HL-60 (cell line): ENCODE measurements at regions not wholly inside any gene's neighbourhood (a gene's known extent, or its start where the extent isn't known, plus 50 kb on each side); places are given as distances from the start of the nearest gene placed in this dataset.

ENCODE experiments used
- DNase-seq, 2 experiments: peaks; one replicate each; pipeline ENCODE4 v3.0.0-alpha.2; 2010 to 2020; ENCODE audit warnings: low read depth in 1 of 2, low spot score in 1 of 2
- H3K27ac ChIP-seq: fragments of 250-450 bp; sonication (Bioruptor Pico); replicated peaks from 2 replicates; pipeline ENCODE4 v1.5.1; 2020; ENCODE audit warnings: mild to moderate bottlenecking, moderate library complexity
- H3K27me3 ChIP-seq: fragments of 250-450 bp; sonication (Bioruptor Pico); 2 replicates; pipeline ENCODE4 v1.5.1; 2021; ENCODE audit warnings: mild to moderate bottlenecking, moderate library complexity; ENCODE audit not compliant: insufficient read depth, poor library complexity, severe bottlenecking
- H3K4me3 ChIP-seq: replicated peaks from 2 replicates; pipeline ENCODE4 v1.5.1; 2011; ENCODE audit warnings: mild to moderate bottlenecking, control low read depth, low read length; ENCODE audit not compliant: insufficient read depth
- CTCF ChIP-seq: IDR thresholded peaks from one replicate; pipeline ENCODE4 v1.5.1; 2011; ENCODE audit warnings: low read length, control low read depth, inconsistent platforms; ENCODE audit not compliant: insufficient read depth
- GABPA ChIP-seq: IDR thresholded peaks from 2 replicates; pipeline ENCODE4 v1.6.1; 2012; ENCODE audit warnings: low read depth
- POLR2AphosphoS5 ChIP-seq: IDR thresholded peaks from 2 replicates; pipeline ENCODE4 v1.6.1; 2012; ENCODE audit warnings: low read depth
- REST ChIP-seq: IDR thresholded peaks from 2 replicates; pipeline ENCODE4 v1.6.1; 2012; ENCODE audit warnings: low read depth; ENCODE audit not compliant: insufficient replicate concordance
- SPI1 ChIP-seq: IDR thresholded peaks from 2 replicates; pipeline ENCODE4 v1.6.1; 2012; ENCODE audit warnings: low read depth, mild to moderate bottlenecking, borderline replicate concordance

- no peaks in the 10 kb centered on the region for H3K27me3 ChIP-seq
- TF ChIP-seq POLR2AphosphoS5 (no peak), GABPA (no peak), SPI1 (no peak), CTCF (no peak), REST (no peak)
- DNase-seq, result no peak
Observed at GRCh38 chr14:34094384-34094783, 143.5 kb upstream of the EGLN3 start.

GRCh38 chr14:34093883-34094282 is 143.0 kb upstream of the EGLN3 start:
- Histone ChIP-seq H3K27me3 (no peaks in the 10 kb centered on the region), H3K4me3 (no peak overlapping the region), H3K27ac (no peak overlapping the region)
- DNase-seq, result no peak
- TF ChIP-seq REST (no peak), SPI1 (no peak), POLR2AphosphoS5 (no peak), GABPA (no peak), CTCF (no peak)

More at GRCh38 chr14:34094384-34094783, 143.5 kb upstream of the EGLN3 start:
- no peak overlapping the region for H3K4me3 ChIP-seq
- no peak overlapping the region for H3K27ac ChIP-seq

GRCh38 chr14:34090451-34090850 is 139.6 kb upstream of the EGLN3 start:
- Histone ChIP-seq H3K27me3 (no peaks in the 10 kb centered on the region), H3K27ac (no peak overlapping the region), H3K4me3 (no peak overlapping the region)
- no peak for DNase-seq
- TF ChIP-seq POLR2AphosphoS5, result no peak
- TF ChIP-seq REST, result no peak
- TF ChIP-seq CTCF, result no peak
- TF ChIP-seq SPI1, result no peak
- no peak for TF ChIP-seq GABPA
